B cell (primary cell): ENCODE measurements at regions not wholly inside any gene's neighbourhood (a gene's known extent, or its start where the extent isn't known, plus 50 kb on each side); places are given as distances from the start of the nearest gene placed in this dataset.

Experiments used
- ATAC-seq: fragments of 200-7000 bp; cut with Tn5 transposase; one replicate; pipeline ENCODE4 v1.10.0; 2021; ENCODE audit warnings: low read depth, mild to moderate bottlenecking, moderate number of reproducible peaks, moderate library complexity
- CTCF ChIA-PET: fragments of 350-600 bp; sonication (Branson Sonifier 250); formaldehyde crosslinking; loops from one replicate; lab custom pipeline; 2021; ENCODE audit warnings: antibody characterized with exemption, inconsistent platforms; lab: Charles Lee
- POLR2A ChIA-PET: fragments of 350-600 bp; sonication (Branson Sonifier 250); formaldehyde crosslinking; loops from one replicate; lab custom pipeline; 2021; ENCODE audit warnings: antibody characterized with exemption; lab: Charles Lee
- DNase-seq: peaks from one replicate; pipeline ENCODE4 v3.0.0; 2013
- H2AFZ ChIP-seq: 2 replicates; pipeline ENCODE4 v1.6.1; 2012; ENCODE audit warnings: mild to moderate bottlenecking, low read depth, low read length; ENCODE audit not compliant: insufficient read depth, poor library complexity, severe bottlenecking
- H3K27ac ChIP-seq, 2 donors: 1 replicate in 1 of 2; 2 replicates in 1 of 2; pipeline ENCODE4 v1.5.1; 2012 to 2013; ENCODE audit warnings: low read length in 2 of 2, mild to moderate bottlenecking in 2 of 2, moderate library complexity in 1 of 2
- H3K27me3 ChIP-seq, 4 experiments: fragments of 200-600 bp in 1 of 4; sonication (generic) in 1 of 4; replicated peaks in 1 of 4; 1 replicate in 2 of 4; 2 replicates in 2 of 4; pipeline versions ENCODE4 v1.6.1 to v1.7.0; 2013 to 2016; ENCODE audit warnings: low read length in 3 of 4, mild to moderate bottlenecking in 2 of 4, mixed read lengths in 1 of 4, moderate library complexity in 1 of 4; ENCODE audit not compliant: insufficient read depth in 4 of 4, control insufficient read depth in 3 of 4; ENCODE audit errors: control extremely low read depth in 1 of 4
- H3K36me3 ChIP-seq, 2 experiments: replicated peaks in 1 of 2; 1 replicate in 1 of 2; 2 replicates in 1 of 2; pipeline versions ENCODE4 v1.6.1 to v1.7.1; 2013; ENCODE audit warnings: low read length in 1 of 2; ENCODE audit not compliant: insufficient read depth in 2 of 2, control insufficient read depth in 1 of 2; ENCODE audit errors: control extremely low read depth in 1 of 2, extremely low read depth in 1 of 2
- H3K4me1 ChIP-seq, 2 donors: fragments of 200-600 bp in 1 of 2; sonication (generic) in 1 of 2; 1 replicate in 1 of 2; 2 replicates in 1 of 2; pipeline versions ENCODE4 v1.5.1 to v1.6.1; 2013 to 2017; ENCODE audit warnings: low read length in 2 of 2; ENCODE audit not compliant: control insufficient read depth in 2 of 2, insufficient read depth in 2 of 2
- H3K4me2 ChIP-seq: replicated peaks from 2 replicates; pipeline ENCODE3; 2012; ENCODE audit warnings: mild to moderate bottlenecking, low read depth, low read length; ENCODE audit not compliant: poor library complexity, severe bottlenecking
- H3K4me3 ChIP-seq, 5 experiments: fragments of 200-600 bp in 1 of 5; sonication (generic) in 1 of 5; 1 replicate in 3 of 5; 2 replicates in 2 of 5; pipeline versions ENCODE4 v1.5.1 to v1.7.0; 2011 to 2016; ENCODE audit warnings: low read length in 4 of 5, mild to moderate bottlenecking in 4 of 5, low read depth in 2 of 5, control low read depth in 1 of 5, moderate library complexity in 1 of 5; ENCODE audit not compliant: insufficient read depth in 1 of 5; ENCODE audit errors: control extremely low read depth in 1 of 5, extremely low read depth in 1 of 5
- H3K79me2 ChIP-seq: fragments of 200-600 bp; sonication (generic); one replicate; pipeline ENCODE4 v1.6.0; 2016; ENCODE audit warnings: low read length; ENCODE audit not compliant: control insufficient read depth, insufficient read depth
- H3K9ac ChIP-seq: fragments of 200-600 bp; sonication (generic); 2 replicates; pipeline ENCODE4 v1.6.1; 2017; ENCODE audit warnings: mild to moderate bottlenecking, low read length, moderate library complexity
- H3K9me3 ChIP-seq, 3 donors: one replicate each; pipeline versions ENCODE4 v1.6.1 to v1.7.1; 2013; ENCODE audit warnings: low read length in 2 of 3; ENCODE audit not compliant: control insufficient read depth in 2 of 3, insufficient read depth in 1 of 3; ENCODE audit errors: control extremely low read depth in 1 of 3
- H4K20me1 ChIP-seq: 2 replicates; pipeline ENCODE4 v1.6.0; 2012; ENCODE audit warnings: mild to moderate bottlenecking, low read length; ENCODE audit not compliant: insufficient read depth, control insufficient read depth, poor library complexity, severe bottlenecking
- H3K27ac Mint-ChIP-seq: one replicate; pipeline ENCODE4 v1.8.0; 2021; ENCODE audit warnings: mixed read lengths
- H3K27me3 Mint-ChIP-seq: one replicate; pipeline ENCODE4 v1.8.0; 2021; ENCODE audit warnings: mixed read lengths
- H3K4me1 Mint-ChIP-seq: one replicate; pipeline ENCODE4 v1.8.0; 2021; ENCODE audit warnings: mixed read lengths
- H3K4me3 Mint-ChIP-seq: one replicate; pipeline ENCODE4 v1.8.0; 2021; ENCODE audit warnings: mixed read lengths
- H3K9me3 Mint-ChIP-seq: one replicate; pipeline ENCODE4 v1.8.0; 2022; ENCODE audit warnings: mixed read lengths; ENCODE audit not compliant: insufficient read depth
- CTCF ChIP-seq: fragments of 200-600 bp; IDR thresholded peaks from one replicate; pipeline ENCODE4 v1.8.0; 2022; ENCODE audit warnings: antibody characterized with exemption, mild to moderate bottlenecking
- EZH2 ChIP-seq: IDR thresholded peaks from 2 replicates; pipeline ENCODE4 v1.6.1; 2012; ENCODE audit warnings: borderline replicate concordance, low read depth, mild to moderate bottlenecking, moderate library complexity, low read length; ENCODE audit not compliant: insufficient read depth, poor library complexity, severe bottlenecking
- WGBS: methylation state at CpG from one replicate; pipeline ENCODE4 v1.1.5; 2013; ENCODE audit warnings: missing lambda C conversion rate; ENCODE audit not compliant: insufficient coverage; 5-methylcytosine and 5-hydroxymethylcytosine counted together
- intact Hi-C: fragments of 100-400 bp; cut with micrococcal nuclease; formaldehyde crosslinking; loops from one replicate; pipeline ENCODE4 v1.10.0; 2022

GRCh38 chr5:135678640-135679268, 100.0 kb upstream of the CXCL14 start:
- Histone ChIP-seq H4K20me1 (no peaks in the 10 kb centered on the region), H3K4me1 (no peaks in the 10 kb centered on the region), H2AFZ (no peak overlapping the region), H3K36me3 (no peaks in the 10 kb centered on the region), H3K4me2 (no peak overlapping the region), H3K27me3 (peaks cover 0 to 5% (median 0%) of the 10 kb centered on the region in 4 experiments), H3K9ac (no peak overlapping the region), H3K27ac (no peak overlapping the region), H3K4me3 (no peak overlapping the region), H3K9me3 (peaks cover 0 to 18% (median 10%) of the 10 kb centered on the region in 3 donors), H3K79me2 (no peaks in the 10 kb centered on the region)
- no peak overlapping the region for H3K4me3 Mint-ChIP-seq
- ChIA-PET POLR2A (no interaction called here), CTCF (no interaction called here)
- no peaks in the 10 kb centered on the region for H3K4me1 Mint-ChIP-seq
- DNase-seq (no peak), ATAC-seq (no peak)
- intact Hi-C loops = no loop called here
- no peak overlapping the region for H3K27ac Mint-ChIP-seq
- H3K27me3 Mint-ChIP-seq = peaks cover 12% of the 10 kb centered on the region
- WGBS = 79% methylated on average over 2 of the region's 2 CpGs
- H3K9me3 Mint-ChIP-seq = peaks cover 27% of the 10 kb centered on the region
- no peak for TF ChIP-seq CTCF
- TF ChIP-seq EZH2 = no peak

- no peaks in the 10 kb centered on the region for H3K79me2 ChIP-seq
- Mint-ChIP-seq H3K27me3 (peaks cover 19% of the 10 kb centered on the region), H3K4me3 (no peak overlapping the region), H3K4me1 (no peaks in the 10 kb centered on the region), H3K9me3 (peaks cover 5% of the 10 kb centered on the region), H3K27ac (no peak overlapping the region)
- H3K9ac ChIP-seq = no peak overlapping the region
- H2AFZ ChIP-seq = no peak overlapping the region
- no peaks in the 10 kb centered on the region for H4K20me1 ChIP-seq
- CTCF ChIA-PET = no interaction called here
- no peak for TF ChIP-seq EZH2
- TF ChIP-seq CTCF = no peak
- H3K4me2 ChIP-seq = no peak overlapping the region
- no peaks in the 10 kb centered on the region for H3K27me3 ChIP-seq
- DNase-seq (no peak), ATAC-seq (no peak)
- POLR2A ChIA-PET = no interaction called here
- no peak overlapping the region for H3K27ac ChIP-seq
- WGBS = 19% methylated on average over 2 of the region's 3 CpGs
- H3K36me3 ChIP-seq = no peaks in the 10 kb centered on the region
- H3K4me3 ChIP-seq = no peak overlapping the region
- intact Hi-C loops = no loop called here
- H3K4me1 ChIP-seq = no peaks in the 10 kb centered on the region
- no peaks in the 10 kb centered on the region for H3K9me3 ChIP-seq
Measured at GRCh38 chr5:135671966-135672365, 93.2 kb upstream of the CXCL14 start.
